ENCODE measurements at regions not wholly inside any gene's neighbourhood (a gene's known extent, or its start where the extent isn't known, plus 50 kb on each side); places are given as distances from the start of the nearest gene placed in this dataset.
"Not testable (repeated sequence)": the region's sequence is repeated elsewhere in the genome, so short reads cannot be mapped to it uniquely, and the experiment has no call there.

- DNase-seq (ENCODE audit: low spot score) = no peak
These were observed 52.6 kb upstream of the SP8 start for GRCh38 chr7:20839196-20839735.

DNA sequence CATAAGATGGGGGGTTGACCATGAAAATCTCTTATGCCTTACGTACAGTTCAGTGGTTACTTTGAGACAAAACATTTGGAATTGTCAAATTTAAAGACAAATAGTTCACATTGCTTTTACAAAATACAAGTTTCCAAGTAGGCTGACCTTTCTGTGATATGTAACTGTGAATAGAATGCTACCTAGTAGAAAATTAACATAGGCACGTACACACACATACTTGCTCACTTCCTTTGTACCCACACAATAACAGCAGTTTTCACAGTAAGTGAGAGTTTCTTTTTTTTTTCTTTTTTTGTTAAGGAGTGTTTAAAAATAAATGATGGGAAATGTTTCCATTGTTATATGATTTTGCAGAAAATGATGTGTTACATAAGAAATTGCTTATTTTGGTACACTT, 53.3 kb upstream of the SP8 start:
- DNase-seq (ENCODE audit: low spot score) = no peak

- DNase-seq (ENCODE audit: low spot score) = no peak
These were observed 60.1 kb upstream of the SP8 start for GRCh38 chr7:20846791-20847190.

DNA sequence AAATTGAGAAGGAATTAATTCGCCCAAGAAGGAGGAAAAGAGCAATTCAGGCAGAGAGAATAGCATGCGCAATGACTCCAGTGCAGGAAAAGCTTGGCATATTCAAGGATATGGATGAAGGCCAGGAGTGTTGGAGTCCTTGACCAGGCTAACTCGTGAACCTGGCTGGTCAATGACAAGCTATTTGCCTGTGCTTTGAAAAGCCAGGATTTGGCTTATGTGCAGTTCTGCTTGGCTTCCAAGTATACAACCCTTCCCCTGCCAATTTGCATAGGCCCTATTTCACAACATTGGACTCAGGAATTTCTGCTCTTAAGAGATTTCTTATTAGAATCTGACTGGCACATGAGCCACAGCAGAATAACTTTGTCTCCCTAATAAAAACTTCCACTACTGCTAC, 72.3 kb upstream of the SP8 start:
- DNase-seq (ENCODE audit: low spot score) = no peak

- DNase-seq (ENCODE audit: low spot score) = no peak
These were observed 74.8 kb upstream of the SP8 start for GRCh38 chr7:20861468-20861867.

- no peak for DNase-seq (ENCODE audit: low spot score)
These were observed 75.9 kb upstream of the SP8 start for GRCh38 chr7:20862554-20862953.

GRCh38 chr7:20864221-20864620, 77.5 kb upstream of the SP8 start:
- no peak for DNase-seq (ENCODE audit: low spot score)

DNA sequence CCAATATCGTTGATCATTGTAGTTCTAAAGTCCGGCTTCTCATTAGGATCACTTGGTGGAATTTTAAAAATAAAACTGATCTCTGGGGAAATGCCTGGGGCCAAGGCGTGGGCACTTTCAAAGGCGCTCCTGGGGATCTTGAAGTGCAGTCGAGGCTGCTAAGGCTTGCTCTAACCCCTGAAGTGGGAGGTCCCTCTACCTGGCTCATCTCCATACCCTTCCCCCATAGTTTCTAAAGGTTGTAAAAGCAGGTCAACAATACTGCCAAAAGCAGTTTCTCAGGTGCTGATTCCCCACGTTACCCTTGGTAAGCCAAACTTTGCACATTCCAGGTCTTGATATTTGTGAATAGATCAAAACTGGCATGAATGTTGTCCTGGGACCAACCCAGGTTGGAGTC, 79.0 kb upstream of the SP8 start:
- no peak for DNase-seq (ENCODE audit: low spot score)

GRCh38 chr7:20870977-20871376, 84.3 kb upstream of the SP8 start:
- DNase-seq (ENCODE audit: low spot score) = no peak

DNA sequence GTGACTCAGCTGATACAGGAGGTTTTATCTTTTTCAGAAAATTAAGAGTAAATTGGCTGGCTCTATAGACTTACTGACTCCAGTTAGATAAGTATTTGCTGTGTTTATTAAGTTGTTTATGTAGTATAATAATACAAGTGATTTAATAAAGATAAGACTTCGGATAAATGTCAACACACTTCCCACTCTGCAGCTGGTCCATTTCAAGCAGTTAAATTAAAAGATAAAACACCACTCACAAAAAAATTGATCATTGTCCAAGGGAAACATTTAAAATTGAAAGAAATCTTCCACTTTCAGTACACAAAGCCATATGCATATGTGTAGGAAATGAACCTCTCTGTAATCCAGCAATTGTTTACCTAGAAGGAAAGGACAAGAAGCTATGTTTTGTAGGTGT, 106.1 kb upstream of the SP8 start:
- no peak for DNase-seq (ENCODE audit: low spot score)

- DNase-seq (ENCODE audit: low spot score) = peak; percentile 27
These were observed 108.1 kb upstream of the SP8 start for GRCh38 chr7:20894806-20895205.

DNA sequence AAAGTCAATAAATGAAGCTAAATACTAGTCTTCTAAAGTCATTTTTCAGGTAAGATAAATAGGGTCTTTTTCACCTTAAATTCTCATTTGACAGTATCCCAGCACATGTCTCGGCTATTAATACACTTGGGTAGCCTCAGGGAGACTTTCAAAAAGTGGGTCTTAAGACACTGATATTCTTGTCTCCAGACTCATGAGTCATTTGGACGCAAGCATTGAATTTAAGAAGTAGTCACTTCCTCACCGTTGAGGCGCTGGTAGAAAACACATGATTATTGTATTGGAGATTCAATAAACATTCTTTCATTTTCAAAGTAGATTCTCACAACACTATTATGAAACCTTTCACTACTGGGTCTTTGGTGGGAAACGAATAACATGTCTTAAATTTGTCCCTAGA, 108.9 kb upstream of the SP8 start:
- DNase-seq (ENCODE audit: low spot score) = no peak

GRCh38 chr7:20896996-20897395, 110.3 kb upstream of the SP8 start:
- no peak for DNase-seq (ENCODE audit: low spot score)

DNA sequence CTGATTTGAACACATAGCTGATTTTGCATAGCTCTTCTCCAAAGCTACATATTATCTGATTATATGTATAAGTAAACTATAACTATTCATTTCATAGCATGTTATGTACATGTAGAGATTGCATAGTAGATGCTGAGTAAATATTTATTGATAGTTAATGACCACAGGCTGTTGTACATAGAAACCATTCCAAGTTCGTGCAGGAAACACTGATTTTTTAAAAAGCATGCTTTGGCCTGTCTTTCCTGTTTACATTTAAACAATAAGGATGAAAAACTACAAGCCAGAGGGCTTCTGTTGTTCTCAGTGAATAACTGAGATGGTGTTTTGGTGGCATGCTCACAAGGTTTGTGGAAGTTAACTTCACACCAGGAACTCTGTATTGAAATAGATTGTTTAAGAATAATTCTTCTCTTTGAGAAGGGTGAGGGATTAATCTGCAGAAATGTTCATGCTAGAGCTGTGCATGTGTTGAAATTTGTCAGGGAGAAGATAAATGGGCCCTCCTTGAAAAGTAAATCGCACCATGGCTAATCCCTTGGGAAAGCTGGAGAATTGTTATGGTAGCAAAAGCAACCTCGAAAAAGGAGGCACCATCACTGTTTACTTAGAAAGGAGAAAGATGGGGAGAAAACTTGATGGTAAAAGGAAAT, 120.2 kb upstream of the SP8 start:
- no peak for DNase-seq (ENCODE audit: low spot score)

GRCh38 chr7:20911081-20911480, 124.4 kb upstream of the SP8 start:
- DNase-seq (ENCODE audit: low spot score) = no peak

DNA sequence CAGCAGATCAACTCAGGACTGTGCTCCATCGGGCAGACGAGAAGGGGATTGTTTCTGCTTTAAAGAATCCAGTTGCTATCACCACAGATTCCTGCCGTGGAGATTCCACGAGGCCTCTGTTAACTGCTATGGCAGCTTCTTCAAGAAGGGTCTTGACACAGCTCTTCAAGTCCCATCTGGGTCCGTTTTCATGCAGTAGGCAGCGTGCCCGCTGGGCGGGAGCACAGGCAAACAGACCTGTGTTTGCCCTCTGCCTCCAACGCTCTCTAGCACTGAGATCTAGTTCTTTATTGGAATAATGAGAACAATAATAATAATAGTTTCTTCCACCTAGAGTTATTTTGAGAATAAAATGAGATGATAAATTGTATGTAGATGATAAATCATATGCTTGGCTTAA, 127.2 kb upstream of the SP8 start:
- DNase-seq (ENCODE audit: low spot score) = no peak

- no peak for DNase-seq (ENCODE audit: low spot score)
These were observed 129.6 kb upstream of the SP8 start for GRCh38 chr7:20916311-20916710.

GRCh38 chr7:20917603-20918002, 130.9 kb upstream of the SP8 start:
- no peak for DNase-seq (ENCODE audit: low spot score)

GRCh38 chr7:20918156-20918555, 131.5 kb upstream of the SP8 start:
- DNase-seq (ENCODE audit: low spot score) = no peak

DNA sequence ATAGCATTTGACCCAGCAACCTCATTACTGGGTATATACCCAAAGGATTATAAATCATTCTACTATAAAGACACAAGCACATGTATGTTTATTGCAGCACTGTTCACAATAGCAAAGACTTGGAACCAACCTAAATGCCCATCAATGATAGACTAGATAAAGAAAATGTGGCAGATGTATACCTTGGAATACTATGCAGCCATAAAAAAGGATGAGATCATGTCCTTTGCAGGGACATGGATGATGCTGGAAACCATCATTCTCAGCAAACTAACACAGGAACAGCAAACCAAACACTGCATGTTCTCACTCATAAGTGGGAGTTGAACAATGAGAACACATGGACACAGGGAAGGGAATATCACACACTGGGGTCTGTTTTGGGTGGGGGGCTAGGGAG, 140.5 kb upstream of the SP8 start:
- DNase-seq (ENCODE audit: low spot score) = not testable (repeated sequence)

GRCh38 chr7:20927976-20928375, 141.3 kb upstream of the SP8 start:
- DNase-seq (ENCODE audit: low spot score) = no peak

- no peak for DNase-seq (ENCODE audit: low spot score)
These were observed 142.5 kb upstream of the SP8 start for GRCh38 chr7:20929199-20929598.

GRCh38 chr7:20931739-20932138, 145.1 kb upstream of the SP8 start:
- DNase-seq (ENCODE audit: low spot score) = no peak

DNA sequence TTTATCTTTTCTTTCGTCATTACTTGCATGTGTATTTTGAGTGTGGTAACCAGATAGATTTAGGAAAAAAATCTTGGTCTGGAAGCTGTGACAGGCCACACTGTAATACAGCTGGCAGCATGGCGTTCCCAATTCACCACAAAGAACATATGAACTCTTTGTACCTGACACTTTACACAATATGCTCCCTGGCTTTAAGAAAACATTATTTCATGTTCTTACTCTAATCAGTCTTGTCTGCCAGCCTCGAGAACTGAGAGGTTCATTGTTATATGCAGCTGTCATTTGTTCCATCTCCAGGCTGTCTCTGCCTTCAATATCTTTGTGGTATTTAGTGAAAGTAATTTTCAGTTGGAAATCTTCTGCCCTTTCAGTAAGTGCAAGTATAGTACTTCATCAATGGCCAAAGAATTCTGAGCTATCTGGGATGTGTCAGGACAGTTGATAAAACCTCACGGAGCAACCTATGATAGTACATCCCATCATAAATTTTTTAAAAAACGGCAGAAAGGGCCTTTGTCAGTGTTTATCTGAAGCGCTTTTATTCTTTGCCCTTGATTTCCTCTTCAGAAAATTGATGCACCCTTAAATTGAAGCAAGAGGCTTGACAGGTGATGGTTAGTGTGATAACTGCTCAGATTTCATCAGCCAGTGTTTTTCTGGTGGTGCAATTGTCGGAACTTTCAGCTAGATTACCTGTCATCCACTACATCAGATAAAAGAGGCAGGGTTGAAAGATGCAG, 146.3 kb upstream of the SP8 start:
- DNase-seq (ENCODE audit: low spot score) = no peak
